ENCODE measurements at regions not wholly inside any gene's neighbourhood (a gene's known extent, or its start where the extent isn't known, plus 50 kb on each side); places are given as distances from the start of the nearest gene placed in this dataset.

- in situ Hi-C loops (cut with HindIII; ENCODE audit: extremely low pct_ligation_motif_present, low pct_unique_long_range_greater_than_20kb) = no loop called here
- no peak for FAIRE-seq
- CTCF ChIA-PET (ENCODE audit: low intra/inter-chr PET ratio, low total read pairs) = no interaction called here
Observed at GRCh38 chr13:44826591-44827350, 162.5 kb downstream of the NUFIP1 start.

More at GRCh38 chr13:44826591-44827350, 162.5 kb downstream of the NUFIP1 start:
- TF ChIP-seq NRL (CRISPR knock-in tag; IDR thresholded peaks at IDR 0.05; ENCODE audit: borderline replicate concordance) (no peak), MXD4 (CRISPR knock-in tag; IDR thresholded peaks at IDR 0.05) (no peak), ZKSCAN1 (IDR thresholded peaks at IDR 0.05; ENCODE audit: low read length) (no peak), ZBTB49 (CRISPR knock-in tag; IDR thresholded peaks at IDR 0.05; ENCODE audit: borderline replicate concordance) (no peak), ZNF205 (CRISPR knock-in tag; IDR thresholded peaks at IDR 0.05) (no peak), PLSCR1 (CRISPR knock-in tag; IDR thresholded peaks at IDR 0.05; ENCODE audit: borderline replicate concordance) (no peak), NFE2L1 (CRISPR knock-in tag; IDR thresholded peaks at IDR 0.05; ENCODE audit: borderline replicate concordance) (no peak), ZNF7 (CRISPR knock-in tag; IDR thresholded peaks at IDR 0.05) (no peak)
- TF ChIP-seq, protein P1, sequence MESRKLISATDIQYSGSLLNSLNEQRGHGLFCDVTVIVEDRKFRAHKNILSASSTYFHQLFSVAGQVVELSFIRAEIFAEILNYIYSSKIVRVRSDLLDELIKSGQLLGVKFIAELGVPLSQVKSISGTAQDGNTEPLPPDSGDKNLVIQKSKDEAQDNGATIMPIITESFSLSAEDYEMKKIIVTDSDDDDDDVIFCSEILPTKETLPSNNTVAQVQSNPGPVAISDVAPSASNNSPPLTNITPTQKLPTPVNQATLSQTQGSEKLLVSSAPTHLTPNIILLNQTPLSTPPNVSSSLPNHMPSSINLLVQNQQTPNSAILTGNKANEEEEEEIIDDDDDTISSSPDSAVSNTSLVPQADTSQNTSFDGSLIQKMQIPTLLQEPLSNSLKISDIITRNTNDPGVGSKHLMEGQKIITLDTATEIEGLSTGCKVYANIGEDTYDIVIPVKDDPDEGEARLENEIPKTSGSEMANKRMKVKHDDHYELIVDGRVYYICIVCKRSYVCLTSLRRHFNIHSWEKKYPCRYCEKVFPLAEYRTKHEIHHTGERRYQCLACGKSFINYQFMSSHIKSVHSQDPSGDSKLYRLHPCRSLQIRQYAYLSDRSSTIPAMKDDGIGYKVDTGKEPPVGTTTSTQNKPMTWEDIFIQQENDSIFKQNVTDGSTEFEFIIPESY (CRISPR knock-in tag; IDR thresholded peaks at IDR 0.05) = no peak
- TF ChIP-seq, protein P2, sequence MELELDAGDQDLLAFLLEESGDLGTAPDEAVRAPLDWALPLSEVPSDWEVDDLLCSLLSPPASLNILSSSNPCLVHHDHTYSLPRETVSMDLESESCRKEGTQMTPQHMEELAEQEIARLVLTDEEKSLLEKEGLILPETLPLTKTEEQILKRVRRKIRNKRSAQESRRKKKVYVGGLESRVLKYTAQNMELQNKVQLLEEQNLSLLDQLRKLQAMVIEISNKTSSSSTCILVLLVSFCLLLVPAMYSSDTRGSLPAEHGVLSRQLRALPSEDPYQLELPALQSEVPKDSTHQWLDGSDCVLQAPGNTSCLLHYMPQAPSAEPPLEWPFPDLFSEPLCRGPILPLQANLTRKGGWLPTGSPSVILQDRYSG (CRISPR knock-in tag; IDR thresholded peaks at IDR 0.05) = no peak
- WGBS (ENCODE audit: low lambda C conversion rate) = 72% methylated on average over 10 of the region's 11 CpGs
- Histone ChIP-seq H3K9ac (ENCODE audit: insufficient read depth, low read depth, low read length) (no peak overlapping the region), H3K36me3 (replicated peaks in 1 of 2; ENCODE audit: control insufficient read depth in 1 of 2, insufficient read depth in 2 of 2, low read length in 2 of 2) (no peaks in the 10 kb centered on the region), H3K4me2 (ENCODE audit: low read depth, low read length) (no peak overlapping the region), H3K4me3 (replicated peaks in 1 of 3; ENCODE audit: insufficient read depth in 1 of 3, low read depth in 2 of 3, low read length in 3 of 3) (no peak overlapping the region), H3K79me2 (ENCODE audit: insufficient read depth, low read length) (no peaks in the 10 kb centered on the region), H3K4me1 (ENCODE audit: insufficient read depth, low read length) (no peaks in the 10 kb centered on the region), H2AFZ (ENCODE audit: low read length) (no peak overlapping the region), H3K27ac (ENCODE audit: extremely low read length, insufficient read depth, low read length) (no peak overlapping the region), H4K20me1 (ENCODE audit: insufficient read depth, low read length) (no peaks in the 10 kb centered on the region), H3K27me3 (ENCODE audit: control insufficient read depth in 1 of 2, insufficient read depth in 2 of 2, low read length in 2 of 2) (0 out of 5 replicates have a peak, but pooled peaks cover 0 to 7% of the 10 kb centered on the region in 2 experiments), H3K9me3 (ENCODE audit: low read length) (no peaks in the 10 kb centered on the region)
- no TSS peak for BruUV-seq (replicated peaks)
- no peak for DNase-seq (ENCODE audit: low spot score)
- ATAC-seq = no peak
- intact Hi-C loops (cut with micrococcal nuclease; ENCODE audit: unreplicated experiment) = loop anchor here (5.0 kb wide), 1 partner anchor 471 kb away; no protein-coding TSS in a partner anchor
- POLR2A ChIA-PET = no interaction called here
